GM12878 (cell line): ENCODE measurements at regions not wholly inside any gene's neighbourhood (a gene's known extent, or its start where the extent isn't known, plus 50 kb on each side); places are given as distances from the start of the nearest gene placed in this dataset.

Experiments used
- BCL3 ChIP-seq: IDR thresholded peaks from 2 replicates; pipeline ENCODE4 v1.6.1; 2011; ENCODE audit warnings: borderline replicate concordance, low read depth, mild to moderate bottlenecking, moderate library complexity, low read length; ENCODE audit not compliant: insufficient read depth, poor library complexity, severe bottlenecking
- BHLHE40 ChIP-seq, 2 experiments: fragments of 450-650 bp in 1 of 2; IDR thresholded peaks; 2 replicates each; pipeline ENCODE4 v1.6.1; 2011 to 2017; ENCODE audit warnings: low read depth in 2 of 2, borderline replicate concordance in 1 of 2, improper control_type of control experiment in 1 of 2, low read length in 1 of 2, mild to moderate bottlenecking in 1 of 2
- CEBPZ ChIP-seq: fragments of 150-350 bp; IDR thresholded peaks from 2 replicates; pipeline ENCODE4 v1.6.1; 2016; ENCODE audit warnings: low read depth, low read length
- CTCF ChIP-seq, 3 experiments: IDR thresholded peaks in 2 of 3; conservative IDR thresholded peaks in 1 of 3; 2 replicates each; pipeline ENCODE4 v1.5.1; 2011; ENCODE audit warnings: low read depth in 3 of 3, low read length in 3 of 3, mild to moderate bottlenecking in 3 of 3, control low read depth in 2 of 3, moderate library complexity in 2 of 3, inconsistent platforms in 1 of 3, mixed read lengths in 1 of 3; ENCODE audit not compliant: control insufficient read depth in 2 of 3, insufficient read depth in 1 of 3; ENCODE audit errors: extremely low read depth in 1 of 3
- E4F1 ChIP-seq: fragments of 450-650 bp; IDR thresholded peaks from 2 replicates; pipeline ENCODE4 v1.6.1; 2018; ENCODE audit warnings: borderline replicate concordance, mild to moderate bottlenecking; ENCODE audit not compliant: partially characterized antibody
- FOXK2 ChIP-seq: fragments of 450-650 bp; IDR thresholded peaks from 2 replicates; pipeline ENCODE4 v1.6.1; 2017; ENCODE audit warnings: mild to moderate bottlenecking, moderate library complexity
- FOXM1 ChIP-seq: IDR thresholded peaks from 2 replicates; pipeline ENCODE4 v1.6.1; 2012; ENCODE audit warnings: low read depth, mild to moderate bottlenecking, inconsistent platforms, low read length, moderate library complexity
- NR2C1 ChIP-seq: fragments of 450-650 bp; IDR thresholded peaks from 2 replicates; pipeline ENCODE4 v1.6.1; 2017; ENCODE audit warnings: antibody characterized with exemption, mild to moderate bottlenecking, moderate library complexity
- PBX3 ChIP-seq: IDR thresholded peaks from 2 replicates; pipeline ENCODE4 v1.6.1; 2011; ENCODE audit warnings: mild to moderate bottlenecking, low read depth, low read length, moderate library complexity; ENCODE audit not compliant: insufficient replicate concordance
- RBBP5 ChIP-seq: fragments of 200-600 bp; sonication (generic); conservative IDR thresholded peaks from 2 replicates; pipeline ENCODE4 v1.6.1; 2016
- REST ChIP-seq: IDR thresholded peaks from 2 replicates; pipeline ENCODE4 v1.6.1; 2012; ENCODE audit warnings: mild to moderate bottlenecking, low read depth, low read length
- SP1 ChIP-seq: IDR thresholded peaks from one replicate; pipeline ENCODE4 v1.6.1; 2011; ENCODE audit warnings: low read depth, low read length
- YY1 ChIP-seq: IDR thresholded peaks from 2 replicates; pipeline ENCODE4 v1.6.1; 2011; ENCODE audit warnings: low read depth, mild to moderate bottlenecking, low read length
- ZSCAN29 ChIP-seq: fragments of 450-650 bp; IDR thresholded peaks from 2 replicates; pipeline ENCODE4 v1.6.1; 2017; ENCODE audit warnings: mild to moderate bottlenecking, moderate library complexity

- TF ChIP-seq BCL3: peak; percentile 16
- TF ChIP-seq E4F1: no peak
- peak; percentile 37 for TF ChIP-seq SP1
- TF ChIP-seq YY1: 0 out of 2 replicates have a peak, but pooled peaks have one; percentile 11
- peak in 1 of 3 experiments; percentile 28; a peak in 1 of 6 replicates for TF ChIP-seq CTCF (IDR thresholded peaks at IDR 0.05 in 2 of 3, conservative IDR thresholded peaks at IDR 0.05 in 1 of 3; ENCODE audit: control insufficient read depth in 2 of 3, extremely low read depth in 1 of 3, insufficient read depth in 1 of 3, low read depth in 3 of 3, low read length in 3 of 3)
- TF ChIP-seq BHLHE40 (IDR thresholded peaks at IDR 0.05; ENCODE audit: borderline replicate concordance in 1 of 2, low read depth in 2 of 2, low read length in 1 of 2): 0 out of 4 replicates have a peak, but pooled peaks of 1 of the 2 experiments have one; percentile 4
- no peak for TF ChIP-seq CEBPZ
- no peak for TF ChIP-seq REST
- TF ChIP-seq RBBP5: no peak
- TF ChIP-seq NR2C1: no peak
- TF ChIP-seq FOXK2: no peak
- no peak for TF ChIP-seq ZSCAN29
- no peak for TF ChIP-seq PBX3
- 0 out of 2 replicates have a peak, but pooled peaks have one; percentile 48 for TF ChIP-seq FOXM1
Measured at GRCh38 chr11:115585361-115586024, 81.3 kb upstream of the CADM1 start (continued).
